Loucy (cell line): ENCODE measurements at regions not wholly inside any gene's neighbourhood (a gene's known extent, or its start where the extent isn't known, plus 50 kb on each side); places are given as distances from the start of the nearest gene placed in this dataset.

Experiments
- H2AFZ ChIP-seq: fragments of 200-600 bp; sonication (generic); 2 replicates; pipeline ENCODE4 v1.6.0; 2016; ENCODE audit warnings: antibody characterized with exemption, mild to moderate bottlenecking, low read length, moderate library complexity
- H3F3A ChIP-seq: fragments of 200-600 bp; 2 replicates; pipeline ENCODE4 v1.6.0; 2016; ENCODE audit warnings: antibody characterized with exemption, low read depth, mild to moderate bottlenecking
- H3K27me3 ChIP-seq: fragments of 200-600 bp; sonication (generic); 2 replicates; pipeline ENCODE4 v1.6.1; 2014; ENCODE audit warnings: low read length, mild to moderate bottlenecking; ENCODE audit not compliant: insufficient read depth, poor library complexity, severe bottlenecking
- H3K36me3 ChIP-seq: fragments of 200-600 bp; sonication (generic); 2 replicates; pipeline ENCODE4 v1.6.1; 2016; ENCODE audit warnings: low read length; ENCODE audit not compliant: insufficient read depth
- H3K4me1 ChIP-seq: fragments of 200-600 bp; sonication (generic); 2 replicates; pipeline ENCODE4 v1.5.1; 2014; ENCODE audit warnings: low read length, mild to moderate bottlenecking; ENCODE audit not compliant: insufficient read depth, poor library complexity, severe bottlenecking
- H3K4me2 ChIP-seq: fragments of 200-600 bp; sonication (generic); 2 replicates; pipeline ENCODE4 v1.6.0; 2014; ENCODE audit warnings: antibody characterized with exemption, low read length, low read depth, mild to moderate bottlenecking; ENCODE audit not compliant: poor library complexity, severe bottlenecking
- H3K4me3 ChIP-seq: fragments of 200-600 bp; sonication (generic); 2 replicates; pipeline ENCODE4 v1.5.1; 2014; ENCODE audit warnings: low read length, mild to moderate bottlenecking, mixed read lengths; ENCODE audit not compliant: poor library complexity, severe bottlenecking
- H3K79me2 ChIP-seq: fragments of 200-600 bp; sonication (generic); 2 replicates; pipeline ENCODE4 v1.6.1; 2014; ENCODE audit warnings: low read length; ENCODE audit not compliant: insufficient read depth
- H3K9ac ChIP-seq: fragments of 200-600 bp; sonication (generic); 2 replicates; pipeline ENCODE4 v1.6.0; 2014; ENCODE audit warnings: mild to moderate bottlenecking, low read depth, low read length, moderate library complexity; ENCODE audit not compliant: poor library complexity, severe bottlenecking
- H3K9me2 ChIP-seq: fragments of 200-600 bp; sonication (generic); replicated peaks from 2 replicates; pipeline ENCODE4 v1.6.1; 2016; ENCODE audit warnings: low read depth, low read length, mixed read lengths
- H3K9me3 ChIP-seq: fragments of 200-600 bp; sonication (generic); 2 replicates; pipeline ENCODE4 v1.6.1; 2014; ENCODE audit warnings: mild to moderate bottlenecking, antibody characterized with exemption, low read length, low read depth; ENCODE audit not compliant: insufficient read depth
- H4K20me1 ChIP-seq: fragments of 200-600 bp; sonication (generic); 2 replicates; pipeline ENCODE4 v1.6.0; 2014; ENCODE audit warnings: antibody characterized with exemption, low read length, mild to moderate bottlenecking; ENCODE audit not compliant: insufficient read depth, poor library complexity, severe bottlenecking
- EZH2phosphoT487 ChIP-seq: fragments of 200-600 bp; IDR thresholded peaks from 2 replicates; pipeline ENCODE4 v1.6.1; 2018; ENCODE audit warnings: antibody characterized with exemption, mild to moderate bottlenecking, moderate library complexity, borderline replicate concordance
- TF ChIP-seq, protein P1 (sequence below): fragments of 200-600 bp; sonication (generic); conservative IDR thresholded peaks from 2 replicates; pipeline ENCODE4 v1.5.1; 2014; ENCODE audit warnings: mild to moderate bottlenecking, antibody characterized with exemption, low read length

DNA sequence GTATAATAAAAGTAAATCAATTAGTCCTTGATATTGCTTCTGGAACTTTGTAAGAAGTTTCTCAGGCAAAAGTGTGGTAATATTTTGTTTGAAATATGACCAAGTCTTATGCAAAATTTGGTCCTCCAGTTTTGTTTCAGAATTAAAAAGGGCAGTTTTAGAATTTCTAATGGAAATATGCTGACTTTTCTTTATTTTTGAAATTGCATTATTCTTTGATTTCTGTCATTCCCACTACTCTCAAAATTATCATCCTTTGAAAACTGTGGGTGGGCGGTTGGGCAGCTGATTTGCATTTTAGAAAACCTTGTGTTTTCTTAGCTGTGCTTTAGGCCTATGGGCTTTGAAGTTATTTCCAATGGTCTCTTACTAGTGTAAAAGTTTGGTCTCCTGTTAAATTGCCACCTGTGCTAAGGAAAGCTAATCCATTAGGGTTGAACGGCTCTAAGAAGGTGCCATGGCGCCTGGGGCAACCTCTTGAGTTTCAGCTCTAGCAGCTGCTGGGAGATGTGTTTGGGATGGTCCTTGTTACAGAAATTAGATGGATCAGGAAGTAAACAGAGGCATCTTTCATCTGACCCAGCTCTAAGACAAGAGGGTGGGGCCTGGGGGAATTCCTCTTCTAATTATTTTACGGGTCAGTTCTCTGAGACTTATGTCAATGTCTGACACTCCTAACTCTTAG lies 880.8 kb upstream of the SLC35B3 start:
- Histone ChIP-seq H3K27me3 (no peaks in the 10 kb centered on the region), H4K20me1 (no peaks in the 10 kb centered on the region), H3K4me3 (no peak overlapping the region), H3K9me3 (no peaks in the 10 kb centered on the region), H3K9ac (no peak overlapping the region), H3K9me2 (no peaks in the 10 kb centered on the region), H2AFZ (no peak overlapping the region), H3K4me1 (no peaks in the 10 kb centered on the region), H3K4me2 (no peak overlapping the region), H3K36me3 (no peaks in the 10 kb centered on the region), H3K79me2 (no peaks in the 10 kb centered on the region), H3F3A (no peaks in the 10 kb centered on the region)
- no peak for TF ChIP-seq EZH2phosphoT487
- TF ChIP-seq, protein P1, sequence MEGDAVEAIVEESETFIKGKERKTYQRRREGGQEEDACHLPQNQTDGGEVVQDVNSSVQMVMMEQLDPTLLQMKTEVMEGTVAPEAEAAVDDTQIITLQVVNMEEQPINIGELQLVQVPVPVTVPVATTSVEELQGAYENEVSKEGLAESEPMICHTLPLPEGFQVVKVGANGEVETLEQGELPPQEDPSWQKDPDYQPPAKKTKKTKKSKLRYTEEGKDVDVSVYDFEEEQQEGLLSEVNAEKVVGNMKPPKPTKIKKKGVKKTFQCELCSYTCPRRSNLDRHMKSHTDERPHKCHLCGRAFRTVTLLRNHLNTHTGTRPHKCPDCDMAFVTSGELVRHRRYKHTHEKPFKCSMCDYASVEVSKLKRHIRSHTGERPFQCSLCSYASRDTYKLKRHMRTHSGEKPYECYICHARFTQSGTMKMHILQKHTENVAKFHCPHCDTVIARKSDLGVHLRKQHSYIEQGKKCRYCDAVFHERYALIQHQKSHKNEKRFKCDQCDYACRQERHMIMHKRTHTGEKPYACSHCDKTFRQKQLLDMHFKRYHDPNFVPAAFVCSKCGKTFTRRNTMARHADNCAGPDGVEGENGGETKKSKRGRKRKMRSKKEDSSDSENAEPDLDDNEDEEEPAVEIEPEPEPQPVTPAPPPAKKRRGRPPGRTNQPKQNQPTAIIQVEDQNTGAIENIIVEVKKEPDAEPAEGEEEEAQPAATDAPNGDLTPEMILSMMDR = no peak

DNA sequence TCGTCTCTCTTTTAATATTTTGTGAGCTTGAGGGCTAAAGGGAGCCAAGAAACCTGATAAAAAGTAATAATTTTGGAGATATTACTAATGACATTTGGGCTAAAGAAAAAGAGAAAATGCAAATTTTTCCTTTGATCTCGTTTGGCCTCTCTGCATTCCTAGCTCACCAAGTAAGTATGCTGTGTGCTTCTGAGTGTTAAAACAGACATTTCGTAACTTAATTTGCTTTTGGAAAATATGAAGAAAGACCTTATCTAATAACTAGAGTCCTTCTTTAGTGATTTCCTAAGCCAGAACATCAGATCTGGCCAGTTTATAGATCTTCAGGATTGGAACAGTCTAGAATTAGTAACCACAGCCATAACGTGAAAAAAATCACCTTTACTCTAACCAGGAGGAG lies 872.9 kb upstream of the SLC35B3 start:
- no peaks in the 10 kb centered on the region for H3K9me3 ChIP-seq
- H4K20me1 ChIP-seq = no peaks in the 10 kb centered on the region

DNA sequence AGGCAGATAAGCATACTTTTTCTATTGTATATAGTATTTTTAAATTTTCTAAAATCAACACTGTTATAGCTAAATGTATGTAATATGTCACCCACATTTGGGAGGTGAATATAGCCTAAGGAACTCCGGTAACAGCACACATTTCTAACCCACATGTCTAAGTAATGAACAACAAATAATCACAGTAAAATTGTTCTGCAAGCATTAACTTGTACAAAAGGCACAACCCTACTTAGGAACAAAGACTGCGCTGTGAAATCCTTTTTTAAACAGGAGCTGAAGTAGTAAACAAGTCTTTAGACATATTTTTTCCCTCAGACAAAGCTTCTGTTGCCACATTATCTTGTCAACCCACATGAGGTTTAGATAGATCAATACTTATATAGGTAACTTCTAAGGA lies 872.4 kb upstream of the SLC35B3 start:
- Histone ChIP-seq H3K27me3 (no peaks in the 10 kb centered on the region), H4K20me1 (no peaks in the 10 kb centered on the region), H3K9me3 (no peaks in the 10 kb centered on the region), H3K4me2 (no peak overlapping the region), H3K9me2 (no peaks in the 10 kb centered on the region), H3K9ac (no peak overlapping the region), H3K36me3 (no peaks in the 10 kb centered on the region), H2AFZ (no peak overlapping the region), H3K4me1 (no peaks in the 10 kb centered on the region), H3K79me2 (no peaks in the 10 kb centered on the region), H3F3A (no peaks in the 10 kb centered on the region), H3K4me3 (no peak overlapping the region)
- TF ChIP-seq, protein P1 = no peak

More for the DNA sequence above, 872.9 kb upstream of the SLC35B3 start:
- Histone ChIP-seq H3K36me3 (no peaks in the 10 kb centered on the region), H3K9me2 (no peaks in the 10 kb centered on the region), H3K9ac (no peak overlapping the region), H3K27me3 (no peaks in the 10 kb centered on the region), H3K79me2 (no peaks in the 10 kb centered on the region), H3K4me3 (no peak overlapping the region), H3F3A (no peaks in the 10 kb centered on the region), H2AFZ (no peak overlapping the region), H3K4me2 (no peak overlapping the region), H3K4me1 (no peaks in the 10 kb centered on the region)
- TF ChIP-seq, protein P1 = no peak
- no peak for TF ChIP-seq EZH2phosphoT487
